GM18867 (cell line): ENCODE measurements at regions not wholly inside any gene's neighbourhood (a gene's known extent, or its start where the extent isn't known, plus 50 kb on each side); places are given as distances from the start of the nearest gene placed in this dataset.

Experiments
- ATAC-seq: cut with Tn5 transposase; IDR thresholded peaks from one replicate; pipeline ENCODE4 v1.9.1; 2021; ENCODE audit warnings: mild to moderate bottlenecking, moderate library complexity; ENCODE audit not compliant: unreplicated experiment

GRCh38 chr16:86037999-86038925 is 139.3 kb downstream of the IRF8 start:
- no peak for ATAC-seq

GRCh38 chr16:86038926-86039310 is 140.0 kb downstream of the IRF8 start:
- no peak for ATAC-seq

- no peak for ATAC-seq
Observed at GRCh38 chr16:86039606-86040005, 140.6 kb downstream of the IRF8 start.

GRCh38 chr16:86040496-86040895 is 141.5 kb downstream of the IRF8 start:
- ATAC-seq: no peak

GRCh38 chr16:86041215-86041614 is 142.3 kb downstream of the IRF8 start:
- ATAC-seq: no peak

- ATAC-seq: no peak
Observed at GRCh38 chr16:86041807-86042206, 142.8 kb downstream of the IRF8 start.

GRCh38 chr16:86042393-86042792 is 143.4 kb downstream of the IRF8 start:
- no peak for ATAC-seq

- ATAC-seq: no peak
Observed at GRCh38 chr16:86042996-86043725, 144.2 kb downstream of the IRF8 start.

GRCh38 chr16:86044241-86044671 is 145.3 kb downstream of the IRF8 start:
- no peak for ATAC-seq

GRCh38 chr16:86044881-86045590 is 146.1 kb downstream of the IRF8 start:
- no peak for ATAC-seq

GRCh38 chr16:86045591-86045971 is 146.6 kb downstream of the IRF8 start:
- ATAC-seq: no peak

GRCh38 chr16:86046026-86046425 is 147.1 kb downstream of the IRF8 start:
- no peak for ATAC-seq

GRCh38 chr16:86046667-86047270 is 147.8 kb downstream of the IRF8 start:
- no peak for ATAC-seq

- ATAC-seq: no peak
Observed at GRCh38 chr16:86048221-86048620, 149.3 kb downstream of the IRF8 start.

- no peak for ATAC-seq
Observed at GRCh38 chr16:86048882-86049585, 150.1 kb downstream of the IRF8 start.

- no peak for ATAC-seq
Observed at GRCh38 chr16:86049641-86050040, 150.7 kb downstream of the IRF8 start.

GRCh38 chr16:86050111-86050510 is 151.1 kb downstream of the IRF8 start:
- ATAC-seq: no peak

- ATAC-seq: no peak
Observed at GRCh38 chr16:86050591-86051367, 151.8 kb downstream of the IRF8 start.

- ATAC-seq: no peak
Observed at GRCh38 chr16:86051368-86052114, 152.6 kb downstream of the IRF8 start.
